HCEC 1CT (cell line): ENCODE measurements at regions not wholly inside any gene's neighbourhood (a gene's known extent, or its start where the extent isn't known, plus 50 kb on each side); places are given as distances from the start of the nearest gene placed in this dataset.
"Not testable (repeated sequence)": the region's sequence is repeated elsewhere in the genome, so short reads cannot be mapped to it uniquely, and the experiment has no call there.

Source experiments
- DNase-seq: peaks from one replicate; pipeline ENCODE4 v3.0.0-alpha.2; 2017

- DNase-seq: no peak
Measured at GRCh38 chr10:33100781-33101391, 142.9 kb upstream of the ITGB1 start.

GRCh38 chr10:33099748-33100147, 141.7 kb upstream of the ITGB1 start:
- peak; percentile 46 for DNase-seq

GRCh38 chr10:33098951-33099663, 141.1 kb upstream of the ITGB1 start:
- peak; percentile 26 for DNase-seq

- DNase-seq: no peak
Measured at GRCh38 chr10:33095867-33096815, 138.1 kb upstream of the ITGB1 start.

GRCh38 chr10:33094263-33095051, 136.4 kb upstream of the ITGB1 start:
- DNase-seq: no peak

- no peak for DNase-seq
Measured at GRCh38 chr10:33093362-33093761, 135.3 kb upstream of the ITGB1 start.

GRCh38 chr10:33092596-33092995, 134.6 kb upstream of the ITGB1 start:
- no peak for DNase-seq

GRCh38 chr10:33091201-33091600, 133.2 kb upstream of the ITGB1 start:
- DNase-seq: no peak

- no peak for DNase-seq
Measured at GRCh38 chr10:33088990-33089389, 131.0 kb upstream of the ITGB1 start.

- DNase-seq: no peak
Measured at GRCh38 chr10:33087922-33088321, 129.9 kb upstream of the ITGB1 start.

GRCh38 chr10:33087152-33087551, 129.1 kb upstream of the ITGB1 start:
- no peak for DNase-seq

GRCh38 chr10:33086100-33086499, 128.1 kb upstream of the ITGB1 start:
- no peak for DNase-seq

GRCh38 chr10:33085313-33085833, 127.3 kb upstream of the ITGB1 start:
- no peak for DNase-seq

GRCh38 chr10:33084453-33084852, 126.4 kb upstream of the ITGB1 start:
- no peak for DNase-seq

- DNase-seq: no peak
Measured at GRCh38 chr10:33082373-33082895, 124.4 kb upstream of the ITGB1 start.

GRCh38 chr10:33080467-33080866, 122.4 kb upstream of the ITGB1 start:
- DNase-seq: not testable (repeated sequence)

GRCh38 chr10:33074443-33074842, 116.4 kb upstream of the ITGB1 start:
- no peak for DNase-seq

- peak; percentile 5 for DNase-seq
Measured at GRCh38 chr10:33073641-33074415, 115.8 kb upstream of the ITGB1 start.

GRCh38 chr10:33071857-33072256, 113.8 kb upstream of the ITGB1 start:
- no peak for DNase-seq

- no peak for DNase-seq
Measured at GRCh38 chr10:33070101-33070500, 112.1 kb upstream of the ITGB1 start.

- no peak for DNase-seq
Measured at GRCh38 chr10:33067917-33068316, 109.9 kb upstream of the ITGB1 start.
